Activated T-cell treated with anti-CD3 and anti-CD28 coated beads, Interleukin-2, amount 50 U/mL, for 24 hours (primary cell): ENCODE measurements at regions not wholly inside any gene's neighbourhood (a gene's known extent, or its start where the extent isn't known, plus 50 kb on each side); places are given as distances from the start of the nearest gene placed in this dataset.
A peak's percentile ranks its signal among the peaks of the same experiment; 100 is the strongest.
"Not testable (repeated sequence)": the region's sequence is repeated elsewhere in the genome, so short reads cannot be mapped to it uniquely, and the experiment has no call there.

Experiments used
- DNase-seq: peaks from one replicate; pipeline ENCODE4 v3.0.0-alpha.2; 2020
- H3K27ac Mint-ChIP-seq: 2 replicates; pipeline ENCODE4 v1.8.0; 2020; ENCODE audit warnings: mild to moderate bottlenecking, mixed read lengths
- H3K27me3 Mint-ChIP-seq: 2 replicates; pipeline ENCODE4 v1.8.0; 2020; ENCODE audit warnings: mixed read lengths
- H3K36me3 Mint-ChIP-seq: 2 replicates; pipeline ENCODE4 v1.8.0; 2020; ENCODE audit warnings: low read depth, mixed read lengths
- H3K4me1 Mint-ChIP-seq: 2 replicates; pipeline ENCODE4 v1.8.0; 2020; ENCODE audit warnings: low read depth, mixed read lengths
- H3K4me3 Mint-ChIP-seq: 2 replicates; pipeline ENCODE4 v1.8.0; 2020; ENCODE audit warnings: mild to moderate bottlenecking, moderate library complexity, mixed read lengths
- H3K9me3 Mint-ChIP-seq: 2 replicates; pipeline ENCODE4 v1.8.0; 2020; ENCODE audit warnings: mixed read lengths

DNA sequence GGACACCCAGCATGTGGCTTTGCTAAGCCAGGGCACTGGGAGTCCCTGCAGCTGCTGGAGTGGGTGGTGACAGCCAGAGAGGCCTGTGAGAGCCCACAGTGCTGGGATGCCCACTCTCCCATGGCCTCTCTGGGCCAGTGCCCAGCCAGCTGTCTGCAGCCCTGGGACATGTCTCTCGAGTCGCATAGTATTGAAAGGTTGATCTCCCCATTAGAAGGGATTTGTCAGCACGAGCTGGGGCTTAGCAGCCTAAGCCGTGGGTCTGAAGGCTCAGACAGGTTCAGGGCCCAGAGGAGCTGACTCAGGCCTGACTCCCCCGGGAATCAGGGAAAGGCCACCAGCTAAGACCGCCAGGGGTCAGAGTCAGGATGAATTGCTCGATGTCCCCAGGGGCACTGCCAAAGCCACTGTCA lies 53.5 kb downstream of the FOXD2 start:
- DNase-seq: no peak
- Mint-ChIP-seq H3K36me3 (no peaks in the 10 kb centered on the region), H3K9me3 (no peaks in the 10 kb centered on the region), H3K27ac (no peak overlapping the region), H3K27me3 (peaks cover 27% of the 10 kb centered on the region), H3K4me1 (no peaks in the 10 kb centered on the region), H3K4me3 (no peak overlapping the region)

DNA sequence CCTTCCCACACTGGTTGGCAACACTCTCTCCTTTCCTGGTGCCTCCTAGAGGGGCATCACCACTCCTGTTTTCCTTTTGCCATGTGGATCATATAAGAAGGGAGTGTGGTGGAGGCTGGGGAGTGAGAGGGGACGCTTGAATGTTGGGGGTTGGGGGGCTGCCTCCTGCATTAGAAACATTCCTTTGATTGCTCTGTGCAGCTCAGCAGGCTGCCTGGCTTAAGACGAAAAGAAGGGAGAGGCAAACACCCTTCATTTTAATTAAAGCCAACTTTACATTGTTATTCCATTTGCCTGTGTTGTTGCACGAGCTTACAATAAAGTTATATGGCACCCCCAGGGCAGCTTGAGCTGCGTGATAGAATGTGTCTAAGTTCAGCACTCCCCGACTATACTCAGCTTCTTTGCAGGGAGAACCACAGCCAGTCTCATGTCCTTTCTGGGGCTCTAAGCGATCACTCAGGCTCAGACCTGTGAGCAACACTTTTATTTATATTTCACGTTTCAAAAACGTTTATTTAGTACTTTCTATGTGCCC lies 57.4 kb downstream of the FOXD2 start:
- Mint-ChIP-seq H3K27ac (no peak overlapping the region), H3K9me3 (no peaks in the 10 kb centered on the region), H3K27me3 (peaks cover 34% of the 10 kb centered on the region), H3K36me3 (no peaks in the 10 kb centered on the region), H3K4me1 (no peaks in the 10 kb centered on the region), H3K4me3 (no peak overlapping the region)
- no peak for DNase-seq

DNA sequence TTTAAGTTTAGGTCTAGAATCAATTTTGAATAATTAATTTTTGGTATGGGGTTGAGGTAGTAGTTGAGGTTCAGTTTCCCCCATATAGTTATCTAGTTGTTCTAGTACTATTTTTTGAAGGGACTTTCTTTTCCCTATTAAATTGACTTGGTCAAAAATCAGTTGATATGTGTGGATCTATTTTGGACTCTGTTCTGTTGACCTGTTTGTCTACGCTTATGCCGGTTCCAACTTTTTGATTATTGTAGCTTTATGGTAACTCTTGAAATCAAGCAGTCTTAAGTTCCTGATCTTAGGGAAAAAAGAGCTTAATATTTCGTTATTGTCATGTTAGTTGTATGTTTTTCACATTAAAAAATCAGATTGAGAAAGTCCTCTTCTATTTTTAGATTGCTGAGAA lies 60.7 kb downstream of the FOXD2 start:
- Mint-ChIP-seq H3K4me1 (no peaks in the 10 kb centered on the region), H3K9me3 (no peaks in the 10 kb centered on the region), H3K27ac (no peak overlapping the region), H3K27me3 (peaks cover 51% of the 10 kb centered on the region), H3K36me3 (no peaks in the 10 kb centered on the region), H3K4me3 (no peak overlapping the region)
- DNase-seq: no peak

DNA sequence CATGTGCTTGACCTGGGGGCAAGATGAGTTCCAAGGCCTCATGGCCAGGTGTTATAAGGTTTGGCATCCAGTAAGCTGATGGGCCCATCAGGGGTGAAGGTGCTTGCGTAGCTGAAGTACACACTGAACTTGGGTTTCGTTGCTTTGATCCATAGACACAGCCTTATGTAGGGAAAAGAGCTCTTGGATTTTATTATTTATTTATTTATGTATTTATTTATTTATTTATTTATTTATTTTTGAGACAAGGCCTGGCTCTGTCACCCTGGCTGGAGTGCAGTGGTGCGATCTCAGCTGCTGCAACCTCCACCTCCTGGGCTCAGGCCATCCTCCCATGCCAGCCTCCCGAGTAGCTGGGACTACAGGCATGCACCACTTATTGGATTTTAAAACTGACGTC lies 63.2 kb downstream of the FOXD2 start:
- H3K27me3 Mint-ChIP-seq: peaks cover 62% of the 10 kb centered on the region

DNA sequence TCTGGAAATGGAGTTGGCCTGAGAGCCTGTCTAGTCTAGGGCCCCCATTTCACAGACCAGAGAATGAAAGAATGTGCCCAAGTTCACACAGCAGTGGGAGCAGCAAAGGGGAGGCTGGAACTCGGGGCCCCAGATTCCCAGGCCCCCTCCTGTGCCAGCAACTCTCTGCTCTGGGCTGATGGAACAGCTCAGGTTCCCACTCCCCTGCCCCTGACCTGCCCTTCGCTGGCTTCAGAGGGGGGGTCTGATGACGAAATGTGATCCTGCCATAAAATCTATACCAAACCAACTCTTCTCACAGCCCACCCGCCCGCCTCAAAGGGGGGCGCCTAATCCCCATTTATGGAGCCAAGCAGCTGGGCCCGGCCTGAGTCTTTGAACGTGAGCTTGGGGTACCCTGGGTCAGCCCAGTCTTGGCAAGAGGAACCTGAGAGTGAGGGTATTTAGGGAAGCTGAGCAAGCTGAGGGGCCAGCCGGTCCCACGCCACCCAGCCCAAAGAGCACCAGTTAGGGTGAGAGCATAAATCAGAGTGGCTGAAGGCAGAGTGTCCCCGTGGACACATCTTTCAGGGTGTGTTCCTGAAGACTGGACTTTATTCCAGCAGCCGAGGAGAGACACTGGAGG lies 65.0 kb downstream of the FOXD2 start:
- no peak for DNase-seq
- H3K4me3 Mint-ChIP-seq: no peak overlapping the region
- H3K27me3 Mint-ChIP-seq: peaks cover 72% of the 10 kb centered on the region
- no peak overlapping the region for H3K27ac Mint-ChIP-seq
- peaks cover 3% of the 10 kb centered on the region for H3K4me1 Mint-ChIP-seq
- H3K36me3 Mint-ChIP-seq: no peaks in the 10 kb centered on the region
- no peaks in the 10 kb centered on the region for H3K9me3 Mint-ChIP-seq

More for the DNA sequence above, 63.2 kb downstream of the FOXD2 start:
- Mint-ChIP-seq H3K4me3 (no peak overlapping the region), H3K36me3 (no peaks in the 10 kb centered on the region), H3K27ac (no peak overlapping the region), H3K4me1 (no peaks in the 10 kb centered on the region), H3K9me3 (no peaks in the 10 kb centered on the region)
- DNase-seq: no peak

DNA sequence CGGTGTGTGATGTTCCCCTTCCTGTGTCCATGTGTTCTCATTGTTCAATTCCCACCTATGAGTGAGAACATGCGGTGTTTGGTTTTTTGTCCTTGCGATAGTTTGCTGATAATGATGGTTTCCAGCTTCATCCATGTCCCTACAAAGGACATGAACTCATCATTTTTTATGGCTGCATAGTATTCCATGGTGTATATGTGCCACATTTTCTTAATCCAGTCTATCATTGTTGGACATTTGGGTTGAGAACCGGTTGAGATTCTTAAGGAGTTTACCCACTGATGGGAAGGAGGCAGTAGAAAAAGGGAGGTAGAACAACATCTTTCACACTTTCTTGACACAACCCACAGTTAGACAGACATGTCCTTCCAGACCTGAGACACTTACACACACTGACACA lies 67.0 kb downstream of the FOXD2 start:
- H3K4me3 Mint-ChIP-seq, H3K36me3 Mint-ChIP-seq, H3K27ac Mint-ChIP-seq, H3K9me3 Mint-ChIP-seq, DNase-seq, H3K4me1 Mint-ChIP-seq: not testable (repeated sequence)
- peaks cover 77% of the 10 kb centered on the region for H3K27me3 Mint-ChIP-seq

DNA sequence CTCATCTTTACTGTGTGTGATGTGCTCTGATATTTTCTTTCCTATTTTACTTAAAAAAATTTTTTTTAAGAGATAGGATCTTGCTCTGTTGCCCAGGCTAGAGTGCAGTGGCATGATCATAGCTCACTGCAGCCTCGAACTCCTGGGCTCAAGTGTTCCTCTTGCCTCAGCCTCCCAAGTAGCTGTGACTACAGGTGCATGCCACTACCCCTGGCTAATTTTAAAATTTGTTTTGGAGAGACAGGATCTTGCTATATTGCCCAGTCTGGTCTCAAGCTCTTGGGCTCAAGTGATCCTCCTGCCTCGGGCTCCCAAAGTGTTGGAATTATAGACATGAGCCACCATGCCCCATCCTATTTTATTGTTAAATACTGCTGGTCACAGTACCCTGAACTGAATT lies 67.4 kb downstream of the FOXD2 start:
- no peak for DNase-seq
- Mint-ChIP-seq H3K27ac (no peak overlapping the region), H3K36me3 (no peaks in the 10 kb centered on the region)

DNA sequence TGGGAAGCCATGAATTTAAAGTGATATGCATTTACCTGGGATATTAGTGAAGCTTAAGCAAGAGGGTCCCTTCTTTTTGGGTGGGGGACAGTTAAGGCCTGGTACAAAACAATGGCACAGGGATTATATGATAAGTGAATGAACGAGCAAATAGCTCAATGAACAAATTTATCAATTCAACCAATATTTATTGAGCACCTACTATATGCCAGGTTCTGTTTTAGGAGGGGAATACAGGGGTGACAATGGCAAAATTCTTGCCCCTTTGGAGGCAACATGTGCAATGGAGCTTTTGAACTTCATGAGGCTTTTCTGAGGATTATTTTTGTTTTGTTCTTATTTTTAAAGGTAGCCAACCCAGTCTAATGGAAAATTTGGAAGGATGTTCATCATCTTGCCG lies 68.2 kb downstream of the FOXD2 start:
- no peak overlapping the region for H3K27ac Mint-ChIP-seq
- H3K27me3 Mint-ChIP-seq: peaks cover 79% of the 10 kb centered on the region
- H3K9me3 Mint-ChIP-seq: no peaks in the 10 kb centered on the region
- no peaks in the 10 kb centered on the region for H3K36me3 Mint-ChIP-seq
- no peak overlapping the region for H3K4me3 Mint-ChIP-seq
- peaks cover 10% of the 10 kb centered on the region for H3K4me1 Mint-ChIP-seq
- no peak for DNase-seq

More for the DNA sequence above, 67.4 kb downstream of the FOXD2 start:
- H3K27me3 Mint-ChIP-seq: peaks cover 80% of the 10 kb centered on the region
- H3K9me3 Mint-ChIP-seq: no peaks in the 10 kb centered on the region
- H3K4me3 Mint-ChIP-seq: no peak overlapping the region
- peaks cover 10% of the 10 kb centered on the region for H3K4me1 Mint-ChIP-seq

DNA sequence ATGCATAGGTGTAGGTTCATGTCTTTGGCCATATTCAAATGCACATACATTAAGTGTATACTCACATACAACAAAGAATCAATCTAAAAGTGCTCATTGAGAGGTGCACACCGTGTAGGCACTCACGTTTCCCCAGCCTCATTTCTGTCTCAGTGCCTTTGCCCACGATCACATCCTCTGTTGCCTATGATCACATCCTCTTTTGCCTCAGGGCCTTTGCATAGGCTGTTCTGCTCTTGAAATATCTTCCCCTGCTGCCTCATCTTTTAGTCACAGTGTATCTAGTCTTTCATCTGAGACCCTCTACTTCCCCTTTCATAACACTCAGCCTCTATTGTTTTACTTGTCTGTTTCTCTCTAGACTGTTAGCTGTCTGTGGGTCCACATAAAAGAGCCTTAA lies 69.3 kb downstream of the FOXD2 start:
- no peak for DNase-seq
- H3K27me3 Mint-ChIP-seq: peaks cover 80% of the 10 kb centered on the region
- H3K27ac Mint-ChIP-seq: no peak overlapping the region
- H3K9me3 Mint-ChIP-seq: no peaks in the 10 kb centered on the region
- peaks cover 10% of the 10 kb centered on the region for H3K4me1 Mint-ChIP-seq
- no peaks in the 10 kb centered on the region for H3K36me3 Mint-ChIP-seq
- H3K4me3 Mint-ChIP-seq: no peak overlapping the region

DNA sequence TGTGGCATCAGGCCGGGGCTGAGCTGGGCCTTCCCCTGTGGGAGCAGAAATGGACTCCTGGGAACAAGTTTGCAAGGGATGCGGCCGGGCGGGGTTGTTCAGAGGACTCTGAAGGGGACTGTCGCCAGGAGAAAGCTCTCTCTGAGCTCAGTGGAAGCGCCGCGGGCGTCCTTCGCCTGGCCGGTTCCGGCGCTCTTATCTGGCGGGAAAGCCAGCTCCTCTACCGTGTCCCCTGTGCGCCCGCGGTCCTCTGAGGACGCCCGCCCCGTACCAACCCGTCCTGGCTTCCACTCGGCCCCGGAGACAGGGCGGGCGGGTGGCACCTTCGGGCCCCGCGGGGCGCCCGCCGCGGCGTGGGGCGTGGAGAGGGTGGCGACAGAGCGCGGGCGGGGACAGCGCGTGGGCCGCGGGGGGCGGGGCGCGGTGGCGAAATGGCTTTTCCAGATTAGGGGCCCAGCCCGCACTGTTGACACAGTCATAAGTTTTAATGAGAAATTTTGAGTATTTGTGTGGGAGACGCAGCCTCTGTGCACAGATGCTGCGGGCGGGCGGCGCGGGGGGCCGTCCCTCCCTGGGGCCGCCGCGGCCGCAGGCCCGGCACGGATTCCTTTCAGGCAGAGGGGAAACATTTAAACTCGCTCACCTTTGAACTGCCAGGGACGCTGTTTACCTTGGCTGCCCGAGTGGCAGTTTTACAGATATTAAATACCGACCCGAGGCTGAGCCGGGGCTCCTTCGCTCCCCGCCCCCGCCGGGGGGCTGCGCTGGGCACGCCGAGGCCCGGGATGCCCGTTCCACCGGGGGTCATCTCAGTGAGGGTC lies 70.2 kb downstream of the FOXD2 start:
- H3K4me3 Mint-ChIP-seq: peak overlapping the region; percentile 59
- peaks cover 82% of the 10 kb centered on the region for H3K27me3 Mint-ChIP-seq
- H3K9me3 Mint-ChIP-seq: no peaks in the 10 kb centered on the region
- H3K4me1 Mint-ChIP-seq: peaks cover 10% of the 10 kb centered on the region
- H3K27ac Mint-ChIP-seq: no peak overlapping the region
- DNase-seq: peak; percentile 60
- H3K36me3 Mint-ChIP-seq: no peaks in the 10 kb centered on the region

DNA sequence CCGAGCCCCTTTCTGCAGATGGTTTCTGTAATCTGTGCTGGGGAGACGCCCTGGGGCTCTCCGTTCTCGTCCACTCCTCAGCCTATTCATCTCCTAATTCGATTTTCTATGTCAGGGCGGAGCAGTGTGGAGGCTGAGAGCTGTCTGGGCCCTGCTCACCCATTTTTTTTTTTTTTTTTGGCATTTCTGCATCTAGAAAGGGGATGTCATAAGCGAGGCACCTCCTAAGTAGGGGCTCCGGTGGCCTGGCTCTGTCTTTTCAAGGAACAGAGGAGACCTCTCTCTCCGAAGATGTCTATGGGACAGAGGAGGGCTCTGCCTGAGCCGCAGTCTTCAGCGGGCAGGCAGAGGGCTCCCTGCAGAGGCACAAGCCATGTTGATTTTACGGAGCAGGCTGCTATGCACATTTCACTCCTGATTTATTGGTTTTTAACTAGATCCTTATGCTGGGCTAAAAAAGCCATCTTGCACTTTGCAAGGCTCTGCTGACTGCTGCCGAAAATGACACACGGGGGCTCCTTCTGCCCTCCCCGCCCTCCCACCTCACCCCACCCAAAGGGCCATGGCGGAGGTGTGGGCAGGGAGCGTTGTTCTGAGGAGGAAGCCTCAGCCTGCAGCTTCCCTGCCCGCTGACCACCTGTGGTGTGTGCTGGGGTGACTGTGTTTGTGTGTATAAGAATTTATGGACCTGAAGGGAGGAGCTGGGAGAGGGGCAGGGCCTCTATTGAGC lies 71.0 kb downstream of the FOXD2 start:
- H3K27ac Mint-ChIP-seq: no peak overlapping the region
- no peaks in the 10 kb centered on the region for H3K36me3 Mint-ChIP-seq
- peak overlapping the region; percentile 59 for H3K4me3 Mint-ChIP-seq

DNA sequence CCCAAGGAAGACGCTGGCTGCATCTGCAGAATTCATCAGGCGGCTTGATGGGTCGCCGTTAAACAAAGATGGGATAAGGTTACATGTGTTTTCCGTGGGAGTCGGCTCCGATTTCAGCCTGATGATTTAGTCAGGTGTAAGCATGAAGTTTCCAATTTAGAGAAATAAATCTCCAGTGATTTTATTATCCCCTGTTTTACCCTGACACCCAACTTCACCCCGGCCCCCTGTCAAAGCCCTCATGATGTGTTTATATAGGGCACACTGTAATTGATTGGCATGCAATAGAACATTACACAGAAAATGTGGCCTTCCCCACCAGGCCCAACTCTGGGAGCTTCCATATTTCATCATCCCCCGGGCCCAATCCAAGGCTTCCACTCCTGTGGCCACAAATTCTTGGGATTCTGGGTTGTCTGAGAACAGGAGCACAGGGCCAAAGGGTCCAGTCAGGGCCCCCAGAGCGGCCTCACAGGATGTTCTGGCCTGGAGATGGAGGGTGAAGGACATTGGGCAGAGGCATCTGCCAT lies 72.5 kb downstream of the FOXD2 start:
- H3K4me1 Mint-ChIP-seq: peaks cover 10% of the 10 kb centered on the region
- H3K4me3 Mint-ChIP-seq: no peak overlapping the region
- no peaks in the 10 kb centered on the region for H3K36me3 Mint-ChIP-seq
- no peak overlapping the region for H3K27ac Mint-ChIP-seq
- peaks cover 91% of the 10 kb centered on the region for H3K27me3 Mint-ChIP-seq
- peaks cover 13% of the 10 kb centered on the region for H3K9me3 Mint-ChIP-seq
- no peak for DNase-seq

More for the DNA sequence above, 71.0 kb downstream of the FOXD2 start:
- Mint-ChIP-seq H3K27me3 (peaks cover 82% of the 10 kb centered on the region), H3K9me3 (peaks cover 3% of the 10 kb centered on the region), H3K4me1 (peaks cover 10% of the 10 kb centered on the region)
- DNase-seq: no peak

DNA sequence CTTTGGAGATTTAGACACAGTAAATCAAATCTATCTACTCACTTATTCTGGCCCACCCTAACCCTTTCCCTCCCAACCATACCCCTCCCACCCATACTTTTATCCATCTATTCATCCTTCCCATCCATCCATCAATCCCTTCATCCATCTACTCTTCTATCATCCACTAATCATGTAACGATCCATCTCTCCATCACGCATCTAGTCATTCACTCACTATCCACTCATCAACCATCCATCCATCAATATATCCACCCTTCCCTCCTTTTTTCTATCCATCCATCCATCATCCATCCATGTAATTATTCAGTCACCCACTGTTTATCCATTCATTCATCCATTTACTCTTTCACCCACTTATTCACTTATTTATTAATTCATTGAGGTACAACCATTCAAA lies 74.0 kb downstream of the FOXD2 start:
- Mint-ChIP-seq H3K36me3 (no peaks in the 10 kb centered on the region), H3K27me3 (peaks cover 89% of the 10 kb centered on the region), H3K4me3 (no peak overlapping the region), H3K27ac (no peak overlapping the region), H3K9me3 (peaks cover 13% of the 10 kb centered on the region), H3K4me1 (peaks cover 10% of the 10 kb centered on the region)
- no peak for DNase-seq

DNA sequence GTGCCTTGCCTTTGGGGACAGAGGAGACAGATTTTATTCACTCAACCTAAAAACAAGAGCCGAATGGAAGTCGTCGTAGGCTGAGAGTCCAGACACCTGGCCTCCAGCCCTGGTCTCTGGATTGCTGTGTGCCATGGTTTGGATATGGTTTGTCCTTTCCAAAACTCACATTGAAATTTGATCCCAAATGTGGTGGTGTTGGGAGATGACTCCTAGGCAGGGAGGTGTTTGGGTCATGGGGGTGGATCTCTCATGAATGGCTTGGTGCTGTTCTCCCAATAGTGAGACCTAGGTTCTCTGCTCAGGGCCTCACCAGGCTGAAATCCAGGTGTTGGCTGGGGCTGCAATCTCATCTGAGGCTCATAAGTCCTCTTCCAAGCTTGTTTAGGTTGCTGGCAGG lies 75.5 kb downstream of the FOXD2 start:
- DNase-seq: no peak
- Mint-ChIP-seq H3K4me3 (no peak overlapping the region), H3K36me3 (no peaks in the 10 kb centered on the region), H3K27ac (no peak overlapping the region), H3K27me3 (peaks cover 94% of the 10 kb centered on the region), H3K4me1 (peaks cover 7% of the 10 kb centered on the region), H3K9me3 (peaks cover 13% of the 10 kb centered on the region)
